GM13976 (cell line): ENCODE measurements at regions not wholly inside any gene's neighbourhood (a gene's known extent, or its start where the extent isn't known, plus 50 kb on each side); places are given as distances from the start of the nearest gene placed in this dataset.
A peak's percentile ranks its signal among the peaks of the same experiment; 100 is the strongest.

Experiments used
- DNase-seq: peaks from one replicate; pipeline ENCODE4 v3.0.0; 2012; ENCODE audit warnings: low spot score
- CTCF ChIP-seq: IDR thresholded peaks from 2 replicates; pipeline ENCODE4 v1.5.1; 2012; ENCODE audit warnings: borderline replicate concordance, mild to moderate bottlenecking; ENCODE audit not compliant: insufficient read depth; ENCODE audit errors: extremely low read depth, missing control alignments, control extremely low read depth
- in situ Hi-C: fragments of 300-500 bp; cut with MboI; formaldehyde crosslinking; loops from one replicate; pipeline ENCODE4 v1.12.0; 2022; ENCODE audit warnings: low sequenced_read_pairs, mixed read lengths, inconsistent platforms; ENCODE audit not compliant: unreplicated experiment

- peak; percentile 70 for DNase-seq
- TF ChIP-seq CTCF, result no peak
- in situ Hi-C loops, result no loop called here
These were observed 199.4 kb upstream of the ZNF184 start for GRCh38 chr6:27672113-27672799.

DNA sequence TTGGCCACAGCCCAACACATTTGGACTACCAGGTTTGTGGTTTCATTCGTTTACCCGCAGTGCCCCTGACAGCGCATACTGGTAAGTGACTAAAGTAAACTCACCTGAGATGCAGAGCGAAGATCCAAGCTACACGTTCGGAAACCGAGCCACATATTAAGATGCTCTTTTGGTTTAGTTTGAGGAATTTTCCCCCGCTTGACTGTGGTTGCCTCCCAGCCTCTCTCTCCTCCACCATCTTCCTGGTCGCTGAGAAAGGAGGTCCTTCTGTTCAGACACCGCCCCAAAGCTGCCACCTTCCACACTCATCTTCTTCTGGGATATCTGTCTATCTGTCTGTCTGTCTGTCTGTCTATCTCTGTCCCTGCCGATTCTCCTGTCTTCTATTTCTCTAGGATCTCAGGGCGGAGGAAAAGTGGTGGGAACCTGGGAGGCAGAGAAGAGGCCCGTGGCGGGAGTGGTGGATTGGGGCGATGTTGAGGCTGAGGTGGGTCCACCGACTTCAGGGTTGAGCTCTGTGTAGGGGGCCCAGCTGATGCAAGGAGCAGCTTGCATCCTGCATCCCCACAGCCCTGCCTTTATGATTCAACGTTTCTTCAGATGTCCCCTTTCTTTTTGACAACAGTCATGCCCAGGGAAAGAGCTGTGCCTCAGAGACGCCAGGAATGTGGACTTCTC, 196.9 kb upstream of the ZNF184 start:
- DNase-seq, result no peak
- TF ChIP-seq CTCF, result no peak
- in situ Hi-C loops, result no loop called here

DNA sequence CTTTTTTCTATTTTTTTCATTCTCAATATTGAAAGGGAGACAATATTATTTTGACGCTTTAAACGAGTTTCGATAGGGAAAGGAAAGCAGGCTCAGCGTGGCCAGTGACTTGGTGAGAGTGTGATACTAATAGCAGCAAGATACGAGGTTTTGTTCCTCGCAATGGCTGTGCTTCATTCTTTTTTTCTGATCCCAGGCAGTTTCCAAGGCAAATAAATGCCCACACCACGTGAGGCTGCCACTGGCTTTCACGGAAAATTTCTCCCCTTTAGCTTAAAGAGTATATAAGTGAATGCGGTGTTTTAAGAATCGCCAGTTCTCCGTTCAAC, 196.4 kb upstream of the ZNF184 start:
- no peak for DNase-seq
- in situ Hi-C loops, result no loop called here
- TF ChIP-seq CTCF, result no peak

DNA sequence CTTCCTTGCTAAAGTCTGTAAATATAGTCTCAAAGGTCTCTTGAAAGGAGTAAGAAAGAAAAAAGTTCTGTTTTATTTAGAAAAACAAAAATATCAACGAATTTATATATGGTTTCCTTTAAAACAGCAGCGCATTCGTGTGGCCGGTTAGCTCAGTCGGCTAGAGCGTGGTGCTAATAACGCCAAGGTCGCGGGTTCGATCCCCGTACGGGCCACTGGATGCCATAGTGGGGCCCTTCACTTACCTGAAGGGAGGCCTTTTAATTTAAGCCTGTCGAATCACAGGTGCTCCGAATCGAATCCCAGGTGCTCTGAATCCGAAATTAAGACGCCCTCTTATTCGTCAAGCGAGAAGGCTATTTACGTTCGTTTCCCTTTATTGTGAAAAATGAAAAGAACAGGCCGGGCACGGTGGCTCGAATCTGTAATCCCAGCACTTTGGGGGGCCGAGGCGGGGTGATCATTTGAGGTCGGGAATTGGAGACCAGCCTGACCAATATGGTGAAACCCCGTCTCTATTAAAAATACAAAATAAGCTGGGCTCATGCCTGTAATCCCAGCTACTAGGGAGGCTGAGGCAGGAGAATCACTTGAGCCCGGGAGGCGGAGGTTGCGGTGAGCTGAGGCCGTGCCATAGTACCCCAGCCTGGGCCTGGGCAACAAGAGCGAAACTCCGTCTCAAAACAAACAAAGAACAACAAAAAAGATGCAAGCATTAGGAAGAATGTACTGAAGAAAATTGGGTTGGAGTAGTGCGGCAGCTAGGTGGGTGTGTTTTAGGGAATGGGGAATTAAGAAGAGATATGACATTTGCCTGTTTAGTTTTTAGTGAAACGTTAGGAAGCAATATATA, 195.8 kb upstream of the ZNF184 start:
- in situ Hi-C loops, result no loop called here
- TF ChIP-seq CTCF, result no peak
- DNase-seq, result no peak

DNA sequence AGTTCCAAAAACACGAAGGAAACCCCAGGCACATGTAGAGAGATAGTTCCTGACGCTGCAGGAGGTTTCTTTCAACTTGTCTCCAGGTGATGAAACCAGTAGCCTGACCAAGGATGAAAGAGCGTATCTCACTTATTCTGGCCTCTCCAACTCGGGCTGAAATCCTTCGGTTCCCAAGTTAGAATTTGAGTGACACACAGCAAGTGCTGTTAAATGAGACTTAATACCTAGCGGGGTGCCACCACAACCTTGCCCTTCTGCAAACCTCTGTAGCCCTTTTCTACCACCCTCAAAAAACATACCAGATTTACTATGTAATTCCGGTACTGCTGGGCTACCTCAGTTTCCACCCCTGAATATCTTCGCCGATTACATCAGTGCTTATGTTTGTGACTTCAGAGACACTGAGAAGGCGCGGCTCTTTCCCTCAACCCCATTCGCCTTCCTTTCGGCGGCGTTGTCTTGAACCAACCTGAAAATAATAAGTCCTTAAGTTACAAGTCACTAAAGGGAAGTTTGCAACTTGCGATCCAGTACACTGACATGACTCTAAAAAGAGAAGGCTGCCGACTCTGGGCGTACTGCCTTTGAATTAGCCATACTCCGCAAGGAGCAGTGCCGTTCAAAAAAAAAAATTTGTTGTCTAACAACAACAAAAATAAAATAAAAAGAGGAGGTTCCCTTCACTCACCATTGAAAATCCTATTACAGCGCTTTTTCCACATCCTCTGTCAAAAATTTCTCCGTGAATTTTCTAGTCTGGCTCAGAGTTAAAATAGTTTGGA, 194.9 kb upstream of the ZNF184 start:
- TF ChIP-seq CTCF, result no peak
- in situ Hi-C loops, result no loop called here
- DNase-seq, result no peak

DNA sequence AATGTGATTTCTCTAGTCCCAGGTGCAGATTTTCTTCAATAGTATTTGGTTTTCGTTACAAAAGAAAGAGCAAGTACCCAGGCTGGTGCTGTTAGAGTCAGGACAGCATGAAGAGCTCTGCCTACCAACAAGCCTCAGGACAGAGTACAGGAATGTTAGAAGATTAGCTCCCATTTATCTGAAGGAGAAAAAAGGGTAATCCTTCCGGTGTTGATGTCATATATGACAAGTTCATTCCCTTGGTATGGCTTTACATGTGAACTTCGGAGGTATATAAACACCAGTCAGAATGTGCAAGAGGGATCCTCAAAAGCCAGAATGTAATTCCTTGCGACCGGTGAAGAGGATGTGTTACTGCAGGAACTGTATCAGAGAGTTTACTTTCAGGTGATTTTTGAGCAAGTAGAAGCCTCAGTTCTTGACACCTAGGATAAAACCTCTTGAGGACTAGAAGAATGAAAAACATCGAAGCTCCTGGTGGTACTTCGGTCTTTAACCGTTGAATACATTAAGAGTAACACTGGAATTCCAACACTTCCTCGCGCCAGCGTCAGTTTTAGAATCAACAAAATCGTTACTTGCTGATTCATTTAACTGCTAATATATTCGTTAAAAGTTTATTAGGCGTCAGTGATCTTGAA, 194.2 kb upstream of the ZNF184 start:
- DNase-seq, result no peak
- in situ Hi-C loops, result no loop called here
- no peak for TF ChIP-seq CTCF
